ENCODE measurements at regions not wholly inside any gene's neighbourhood (a gene's known extent, or its start where the extent isn't known, plus 50 kb on each side); places are given as distances from the start of the nearest gene placed in this dataset.

GRCh38 chr12:73902260-73902659 is 635.4 kb upstream of the ATXN7L3B start:
- TF ChIP-seq, protein P1, sequence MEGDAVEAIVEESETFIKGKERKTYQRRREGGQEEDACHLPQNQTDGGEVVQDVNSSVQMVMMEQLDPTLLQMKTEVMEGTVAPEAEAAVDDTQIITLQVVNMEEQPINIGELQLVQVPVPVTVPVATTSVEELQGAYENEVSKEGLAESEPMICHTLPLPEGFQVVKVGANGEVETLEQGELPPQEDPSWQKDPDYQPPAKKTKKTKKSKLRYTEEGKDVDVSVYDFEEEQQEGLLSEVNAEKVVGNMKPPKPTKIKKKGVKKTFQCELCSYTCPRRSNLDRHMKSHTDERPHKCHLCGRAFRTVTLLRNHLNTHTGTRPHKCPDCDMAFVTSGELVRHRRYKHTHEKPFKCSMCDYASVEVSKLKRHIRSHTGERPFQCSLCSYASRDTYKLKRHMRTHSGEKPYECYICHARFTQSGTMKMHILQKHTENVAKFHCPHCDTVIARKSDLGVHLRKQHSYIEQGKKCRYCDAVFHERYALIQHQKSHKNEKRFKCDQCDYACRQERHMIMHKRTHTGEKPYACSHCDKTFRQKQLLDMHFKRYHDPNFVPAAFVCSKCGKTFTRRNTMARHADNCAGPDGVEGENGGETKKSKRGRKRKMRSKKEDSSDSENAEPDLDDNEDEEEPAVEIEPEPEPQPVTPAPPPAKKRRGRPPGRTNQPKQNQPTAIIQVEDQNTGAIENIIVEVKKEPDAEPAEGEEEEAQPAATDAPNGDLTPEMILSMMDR (IDR thresholded peaks at IDR 0.05; ENCODE audit: insufficient read depth, low read length, poor library complexity, severe bottlenecking) = no peak
- Histone ChIP-seq H3K4me3 (ENCODE audit: low read depth, low read length) (no peak overlapping the region), H3K27me3 (ENCODE audit: control insufficient read depth, insufficient read depth, low read length) (no peaks in the 10 kb centered on the region), H3K36me3 (ENCODE audit: control insufficient read depth, insufficient read depth, low read length) (no peaks in the 10 kb centered on the region)
- DNase-seq (ENCODE audit: low read depth) = peak; percentile 45

GRCh38 chr12:73906757-73907156 is 630.9 kb upstream of the ATXN7L3B start:
- no peaks in the 10 kb centered on the region for H3K36me3 ChIP-seq (ENCODE audit: control insufficient read depth, insufficient read depth, low read length)
- DNase-seq (ENCODE audit: low read depth) = no peak
- TF ChIP-seq, protein P1 (IDR thresholded peaks at IDR 0.05; ENCODE audit: insufficient read depth, low read length, poor library complexity, severe bottlenecking) = no peak
- no peak overlapping the region for H3K4me3 ChIP-seq (ENCODE audit: low read depth, low read length)
- no peaks in the 10 kb centered on the region for H3K27me3 ChIP-seq (ENCODE audit: control insufficient read depth, insufficient read depth, low read length)

- Histone ChIP-seq H3K36me3 (ENCODE audit: control insufficient read depth, insufficient read depth, low read length) (no peaks in the 10 kb centered on the region), H3K27me3 (ENCODE audit: control insufficient read depth, insufficient read depth, low read length) (no peaks in the 10 kb centered on the region), H3K4me3 (ENCODE audit: low read depth, low read length) (no peak overlapping the region)
- TF ChIP-seq, protein P1 (IDR thresholded peaks at IDR 0.05; ENCODE audit: insufficient read depth, low read length, poor library complexity, severe bottlenecking) = peak; percentile 45
- no peak for DNase-seq (ENCODE audit: low read depth)
Measured at GRCh38 chr12:73935817-73936216, 601.8 kb upstream of the ATXN7L3B start.

- Histone ChIP-seq H3K4me3 (ENCODE audit: low read depth, low read length) (no peak overlapping the region), H3K27me3 (ENCODE audit: control insufficient read depth, insufficient read depth, low read length) (no peaks in the 10 kb centered on the region), H3K36me3 (ENCODE audit: control insufficient read depth, insufficient read depth, low read length) (no peaks in the 10 kb centered on the region)
- no peak for DNase-seq (ENCODE audit: low read depth)
- TF ChIP-seq, protein P1 (IDR thresholded peaks at IDR 0.05; ENCODE audit: insufficient read depth, low read length, poor library complexity, severe bottlenecking) = no peak
Measured at GRCh38 chr12:73947326-73948026, 590.2 kb upstream of the ATXN7L3B start.

GRCh38 chr12:73950507-73950906 is 587.1 kb upstream of the ATXN7L3B start:
- H3K27me3 ChIP-seq (ENCODE audit: control insufficient read depth, insufficient read depth, low read length) = no peaks in the 10 kb centered on the region
- no peak for DNase-seq (ENCODE audit: low read depth)
- TF ChIP-seq, protein P1 (IDR thresholded peaks at IDR 0.05; ENCODE audit: insufficient read depth, low read length, poor library complexity, severe bottlenecking) = no peak
- no peak overlapping the region for H3K4me3 ChIP-seq (ENCODE audit: low read depth, low read length)
- H3K36me3 ChIP-seq (ENCODE audit: control insufficient read depth, insufficient read depth, low read length) = no peaks in the 10 kb centered on the region

Data from kidney epithelial cell (primary cell).